Stomach (tissue), 8 donors: ENCODE measurements at regions not wholly inside any gene's neighbourhood (a gene's known extent, or its start where the extent isn't known, plus 50 kb on each side); places are given as distances from the start of the nearest gene placed in this dataset.

ENCODE experiments used
- DNase-seq, 2 donors: peaks; one replicate each; pipeline versions ENCODE4 v3.0.0 to v3.0.0-alpha.2; 2013 to 2019
- H3K27ac ChIP-seq, 5 donors: fragments of 200-600 bp in 4 of 5; sonication (generic) in 4 of 5; one replicate each; pipeline ENCODE4 v1.5.1; 2013 to 2019; ENCODE audit warnings: mild to moderate bottlenecking in 1 of 5, moderate library complexity in 1 of 5
- H3K27me3 ChIP-seq, 3 donors: fragments of 200-600 bp; sonication (generic); one replicate each; pipeline ENCODE4 v1.5.1; 2017 to 2019; ENCODE audit warnings: mixed run types in 1 of 3
- H3K36me3 ChIP-seq, 4 donors: fragments of 200-600 bp; sonication (generic); 1 replicate in 3 of 4; 2 replicates in 1 of 4; pipeline ENCODE4 v1.5.1; 2016 to 2019
- H3K4me1 ChIP-seq, 4 donors: fragments of 200-600 bp; sonication (generic); one replicate each; pipeline ENCODE4 v1.5.1; 2016 to 2019
- H3K4me3 ChIP-seq, 4 donors: fragments of 200-600 bp; sonication (generic) in 3 of 4; one replicate each; pipeline ENCODE4 v1.5.1; 2016 to 2019; ENCODE audit warnings: mild to moderate bottlenecking in 1 of 4
- H3K9me3 ChIP-seq, 4 donors: fragments of 200-600 bp; sonication (generic); one replicate each; pipeline ENCODE4 v1.5.1; 2016 to 2019
- EP300 ChIP-seq: sonication (generic); formaldehyde crosslinking; IDR thresholded peaks from one replicate; pipeline ENCODE4 v1.6.1; 2017; ENCODE audit warnings: antibody characterized with exemption
- POLR2A ChIP-seq, 4 donors: fragments of 450-650 bp; IDR thresholded peaks; one replicate each; pipeline ENCODE4 v1.6.1; 2016; ENCODE audit warnings: antibody characterized with exemption in 4 of 4, control low read depth in 2 of 4, mild to moderate bottlenecking in 1 of 4, moderate library complexity in 1 of 4
- POLR2AphosphoS5 ChIP-seq, 3 donors: sonication (generic); formaldehyde crosslinking; IDR thresholded peaks; one replicate each; pipeline ENCODE4 v1.6.1; 2016; ENCODE audit warnings: antibody characterized with exemption in 3 of 3
- WGBS, 5 donors: extraction: QIAGEN DNeasy Blood & Tissue Kit in 3 of 5; methylation state at CpG; one replicate each; pipeline versions ENCODE4 v1.1.5 to v1.1.7; 2013 to 2018; 5-methylcytosine and 5-hydroxymethylcytosine counted together
- intact Hi-C: fragments of 100-400 bp; cut with DNase I; formaldehyde crosslinking; loops from one replicate; pipeline ENCODE4 v1.15.1; 2023; ENCODE audit warnings: low total_unique reads
- TF ChIP-seq, protein P1 (sequence below), 7 experiments: fragments of 450-650 bp in 4 of 7; fragments of 200-600 bp in 3 of 7; sonication (generic) in 3 of 7; IDR thresholded peaks; one replicate each; pipeline ENCODE4 v1.5.1; 2016 to 2019; ENCODE audit warnings: antibody characterized with exemption in 7 of 7, control low read depth in 2 of 7, mild to moderate bottlenecking in 1 of 7
- donor health status: healthy with polysubstance abuse.
- donor health status: Bipolar disorder and iron deficiency.
- donor health status: healthy.

DNA sequence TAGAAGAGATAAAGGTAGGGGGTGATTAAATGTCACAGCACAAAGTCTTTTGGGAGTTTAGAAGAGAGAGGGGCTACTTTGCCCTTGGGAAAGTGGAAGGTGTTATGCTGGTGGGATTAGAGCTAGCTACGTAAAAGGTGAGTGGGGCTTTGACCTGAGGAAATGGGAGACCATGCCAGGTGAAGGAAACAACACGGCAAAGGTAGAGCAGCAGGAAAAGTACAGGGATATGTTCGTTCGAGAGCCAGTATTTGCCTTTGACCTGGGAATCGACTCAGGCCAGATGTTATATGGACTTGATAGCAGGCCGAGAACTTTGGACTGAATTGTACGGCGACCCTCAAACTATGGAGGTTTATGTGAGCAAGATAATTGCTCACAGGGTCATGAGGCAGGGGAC is 55.7 kb upstream of the ACKR3 start:
- Histone ChIP-seq H3K36me3 (no peaks in the 10 kb centered on the region), H3K4me3 (no peak overlapping the region), H3K9me3 (no peaks in the 10 kb centered on the region), H3K27me3 (no peaks in the 10 kb centered on the region), H3K4me1 (peaks cover 0 to 9% (median 3%) of the 10 kb centered on the region in 4 donors), H3K27ac (no peak overlapping the region)
- TF ChIP-seq EP300 (no peak), POLR2AphosphoS5 (IDR thresholded peaks at IDR 0.05) (no peak), POLR2A (IDR thresholded peaks at IDR 0.05) (no peak)
- TF ChIP-seq, protein P1, sequence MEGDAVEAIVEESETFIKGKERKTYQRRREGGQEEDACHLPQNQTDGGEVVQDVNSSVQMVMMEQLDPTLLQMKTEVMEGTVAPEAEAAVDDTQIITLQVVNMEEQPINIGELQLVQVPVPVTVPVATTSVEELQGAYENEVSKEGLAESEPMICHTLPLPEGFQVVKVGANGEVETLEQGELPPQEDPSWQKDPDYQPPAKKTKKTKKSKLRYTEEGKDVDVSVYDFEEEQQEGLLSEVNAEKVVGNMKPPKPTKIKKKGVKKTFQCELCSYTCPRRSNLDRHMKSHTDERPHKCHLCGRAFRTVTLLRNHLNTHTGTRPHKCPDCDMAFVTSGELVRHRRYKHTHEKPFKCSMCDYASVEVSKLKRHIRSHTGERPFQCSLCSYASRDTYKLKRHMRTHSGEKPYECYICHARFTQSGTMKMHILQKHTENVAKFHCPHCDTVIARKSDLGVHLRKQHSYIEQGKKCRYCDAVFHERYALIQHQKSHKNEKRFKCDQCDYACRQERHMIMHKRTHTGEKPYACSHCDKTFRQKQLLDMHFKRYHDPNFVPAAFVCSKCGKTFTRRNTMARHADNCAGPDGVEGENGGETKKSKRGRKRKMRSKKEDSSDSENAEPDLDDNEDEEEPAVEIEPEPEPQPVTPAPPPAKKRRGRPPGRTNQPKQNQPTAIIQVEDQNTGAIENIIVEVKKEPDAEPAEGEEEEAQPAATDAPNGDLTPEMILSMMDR (IDR thresholded peaks at IDR 0.05) = no peak
- intact Hi-C loops = loop anchor here (10.0 kb wide), 1 partner anchor 541 kb away; no protein-coding TSS in a partner anchor
- WGBS, 5 donors = 80 to 89% (median 86%) methylated on average over 8 of the region's 8 CpGs
- no peak for DNase-seq

DNA sequence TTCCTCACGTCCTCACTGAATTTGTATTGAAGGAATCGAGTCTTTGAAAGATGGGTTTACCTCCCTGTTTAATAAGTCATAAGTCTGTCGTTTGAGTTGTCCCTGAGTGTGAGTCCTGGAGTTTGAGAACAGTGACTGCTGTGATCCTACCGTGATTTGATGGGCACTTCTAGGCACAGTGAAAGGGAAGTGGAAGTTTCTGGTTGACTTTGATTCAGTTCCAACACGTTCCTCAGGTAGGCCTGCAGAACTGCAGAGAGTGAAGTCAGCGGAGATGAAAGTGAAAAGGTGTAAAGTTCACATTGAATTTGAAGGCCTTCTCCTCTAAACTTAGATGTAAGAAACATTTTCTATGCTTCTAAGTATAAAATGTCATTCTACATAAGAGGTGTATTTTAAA is 52.9 kb upstream of the ACKR3 start:
- no peaks in the 10 kb centered on the region for H3K27me3 ChIP-seq
- no peak overlapping the region for H3K4me3 ChIP-seq
- no peaks in the 10 kb centered on the region for H3K36me3 ChIP-seq
- H3K4me1 ChIP-seq = peaks cover 0 to 9% (median 3%) of the 10 kb centered on the region in 4 donors
- TF ChIP-seq EP300 (no peak), POLR2AphosphoS5 (IDR thresholded peaks at IDR 0.05) (no peak), POLR2A (IDR thresholded peaks at IDR 0.05) (no peak)
- TF ChIP-seq, protein P1 (IDR thresholded peaks at IDR 0.05) = no peak
- intact Hi-C loops = loop anchor here (10.0 kb wide), 1 partner anchor 538 kb away; no protein-coding TSS in a partner anchor
- DNase-seq = no peak
- WGBS, 5 donors = 79 to 87% (median 84%) methylated on average over 6 of the region's 6 CpGs
- no peaks in the 10 kb centered on the region for H3K9me3 ChIP-seq
- H3K27ac ChIP-seq = no peak overlapping the region

DNA sequence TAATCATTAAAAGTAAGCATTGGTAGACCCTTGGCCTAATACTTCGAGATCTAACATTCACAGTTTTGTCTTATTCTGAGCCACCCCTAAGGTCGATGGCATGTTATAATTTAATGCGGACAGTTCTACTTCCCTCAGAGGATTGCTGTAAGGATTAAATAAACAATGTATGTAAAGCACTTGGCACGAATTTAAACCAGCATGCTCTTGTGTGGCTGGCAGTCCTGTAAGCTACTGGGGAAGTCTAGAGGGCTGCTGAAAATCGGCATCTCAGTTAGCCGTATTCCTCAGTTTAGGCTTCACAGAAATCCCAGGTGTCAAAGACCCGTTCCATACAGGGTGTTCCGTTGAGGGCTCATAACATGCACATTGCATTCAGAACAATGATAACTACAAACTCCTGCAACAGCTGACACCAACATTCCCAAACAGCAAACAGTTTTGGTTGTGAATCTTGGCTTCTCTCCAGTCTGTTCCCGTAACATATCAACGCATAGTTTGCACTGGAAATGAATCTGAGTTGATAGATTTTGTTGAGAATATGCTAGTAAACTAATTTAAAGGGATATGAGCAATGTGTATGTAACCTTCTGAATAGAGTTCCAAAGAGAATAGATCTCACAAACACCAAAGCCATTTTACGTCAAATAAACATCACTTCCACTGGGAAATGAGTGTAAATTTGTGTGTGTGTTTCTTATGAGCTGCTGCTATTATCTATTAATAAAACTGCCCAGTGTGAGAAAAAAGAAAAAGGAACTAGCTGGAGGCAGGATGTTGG is 52.2 kb upstream of the ACKR3 start:
- Histone ChIP-seq H3K4me1 (peaks cover 0 to 9% (median 3%) of the 10 kb centered on the region in 4 donors), H3K27me3 (no peaks in the 10 kb centered on the region), H3K4me3 (no peak overlapping the region), H3K36me3 (no peaks in the 10 kb centered on the region), H3K27ac (no peak overlapping the region), H3K9me3 (no peaks in the 10 kb centered on the region)
- DNase-seq = peak in 1 of 2 donors; percentile 55
- 56 to 63% (median 63%) methylated on average over 11 of the region's 11 CpGs for whole genome bisulfite sequencing, 5 donors
- TF ChIP-seq EP300 (no peak), POLR2AphosphoS5 (IDR thresholded peaks at IDR 0.05) (no peak), POLR2A (IDR thresholded peaks at IDR 0.05) (no peak)
- TF ChIP-seq, protein P1 (IDR thresholded peaks at IDR 0.05) = no peak
- intact Hi-C loops = loop anchor here (10.0 kb wide), 1 partner anchor 537 kb away; no protein-coding TSS in a partner anchor
